B cell (primary cell): ENCODE measurements at regions not wholly inside any gene's neighbourhood (a gene's known extent, or its start where the extent isn't known, plus 50 kb on each side); places are given as distances from the start of the nearest gene placed in this dataset.

Source experiments
- ATAC-seq: fragments of 200-7000 bp; cut with Tn5 transposase; one replicate; pipeline ENCODE4 v1.10.0; 2021; ENCODE audit warnings: low read depth, mild to moderate bottlenecking, moderate number of reproducible peaks, moderate library complexity
- CTCF ChIA-PET: fragments of 350-600 bp; sonication (Branson Sonifier 250); formaldehyde crosslinking; loops from one replicate; lab custom pipeline; 2021; ENCODE audit warnings: antibody characterized with exemption, inconsistent platforms; lab: Charles Lee
- POLR2A ChIA-PET: fragments of 350-600 bp; sonication (Branson Sonifier 250); formaldehyde crosslinking; loops from one replicate; lab custom pipeline; 2021; ENCODE audit warnings: antibody characterized with exemption; lab: Charles Lee
- DNase-seq: peaks from one replicate; pipeline ENCODE4 v3.0.0; 2013
- H2AFZ ChIP-seq: 2 replicates; pipeline ENCODE4 v1.6.1; 2012; ENCODE audit warnings: mild to moderate bottlenecking, low read depth, low read length; ENCODE audit not compliant: insufficient read depth, poor library complexity, severe bottlenecking
- H3K27ac ChIP-seq, 2 donors: 1 replicate in 1 of 2; 2 replicates in 1 of 2; pipeline ENCODE4 v1.5.1; 2012 to 2013; ENCODE audit warnings: low read length in 2 of 2, mild to moderate bottlenecking in 2 of 2, moderate library complexity in 1 of 2
- H3K27me3 ChIP-seq, 4 experiments: fragments of 200-600 bp in 1 of 4; sonication (generic) in 1 of 4; replicated peaks in 1 of 4; 1 replicate in 2 of 4; 2 replicates in 2 of 4; pipeline versions ENCODE4 v1.6.1 to v1.7.0; 2013 to 2016; ENCODE audit warnings: low read length in 3 of 4, mild to moderate bottlenecking in 2 of 4, mixed read lengths in 1 of 4, moderate library complexity in 1 of 4; ENCODE audit not compliant: insufficient read depth in 4 of 4, control insufficient read depth in 3 of 4; ENCODE audit errors: control extremely low read depth in 1 of 4
- H3K36me3 ChIP-seq, 2 experiments: replicated peaks in 1 of 2; 1 replicate in 1 of 2; 2 replicates in 1 of 2; pipeline versions ENCODE4 v1.6.1 to v1.7.1; 2013; ENCODE audit warnings: low read length in 1 of 2; ENCODE audit not compliant: insufficient read depth in 2 of 2, control insufficient read depth in 1 of 2; ENCODE audit errors: control extremely low read depth in 1 of 2, extremely low read depth in 1 of 2
- H3K4me1 ChIP-seq, 2 donors: fragments of 200-600 bp in 1 of 2; sonication (generic) in 1 of 2; 1 replicate in 1 of 2; 2 replicates in 1 of 2; pipeline versions ENCODE4 v1.5.1 to v1.6.1; 2013 to 2017; ENCODE audit warnings: low read length in 2 of 2; ENCODE audit not compliant: control insufficient read depth in 2 of 2, insufficient read depth in 2 of 2
- H3K4me2 ChIP-seq: replicated peaks from 2 replicates; pipeline ENCODE3; 2012; ENCODE audit warnings: mild to moderate bottlenecking, low read depth, low read length; ENCODE audit not compliant: poor library complexity, severe bottlenecking
- H3K4me3 ChIP-seq, 5 experiments: fragments of 200-600 bp in 1 of 5; sonication (generic) in 1 of 5; 1 replicate in 3 of 5; 2 replicates in 2 of 5; pipeline versions ENCODE4 v1.5.1 to v1.7.0; 2011 to 2016; ENCODE audit warnings: low read length in 4 of 5, mild to moderate bottlenecking in 4 of 5, low read depth in 2 of 5, control low read depth in 1 of 5, moderate library complexity in 1 of 5; ENCODE audit not compliant: insufficient read depth in 1 of 5; ENCODE audit errors: control extremely low read depth in 1 of 5, extremely low read depth in 1 of 5
- H3K79me2 ChIP-seq: fragments of 200-600 bp; sonication (generic); one replicate; pipeline ENCODE4 v1.6.0; 2016; ENCODE audit warnings: low read length; ENCODE audit not compliant: control insufficient read depth, insufficient read depth
- H3K9ac ChIP-seq: fragments of 200-600 bp; sonication (generic); 2 replicates; pipeline ENCODE4 v1.6.1; 2017; ENCODE audit warnings: mild to moderate bottlenecking, low read length, moderate library complexity
- H3K9me3 ChIP-seq, 3 donors: one replicate each; pipeline versions ENCODE4 v1.6.1 to v1.7.1; 2013; ENCODE audit warnings: low read length in 2 of 3; ENCODE audit not compliant: control insufficient read depth in 2 of 3, insufficient read depth in 1 of 3; ENCODE audit errors: control extremely low read depth in 1 of 3
- H4K20me1 ChIP-seq: 2 replicates; pipeline ENCODE4 v1.6.0; 2012; ENCODE audit warnings: mild to moderate bottlenecking, low read length; ENCODE audit not compliant: insufficient read depth, control insufficient read depth, poor library complexity, severe bottlenecking
- H3K27ac Mint-ChIP-seq: one replicate; pipeline ENCODE4 v1.8.0; 2021; ENCODE audit warnings: mixed read lengths
- H3K27me3 Mint-ChIP-seq: one replicate; pipeline ENCODE4 v1.8.0; 2021; ENCODE audit warnings: mixed read lengths
- H3K4me1 Mint-ChIP-seq: one replicate; pipeline ENCODE4 v1.8.0; 2021; ENCODE audit warnings: mixed read lengths
- H3K4me3 Mint-ChIP-seq: one replicate; pipeline ENCODE4 v1.8.0; 2021; ENCODE audit warnings: mixed read lengths
- H3K9me3 Mint-ChIP-seq: one replicate; pipeline ENCODE4 v1.8.0; 2022; ENCODE audit warnings: mixed read lengths; ENCODE audit not compliant: insufficient read depth
- EZH2 ChIP-seq: IDR thresholded peaks from 2 replicates; pipeline ENCODE4 v1.6.1; 2012; ENCODE audit warnings: borderline replicate concordance, low read depth, mild to moderate bottlenecking, moderate library complexity, low read length; ENCODE audit not compliant: insufficient read depth, poor library complexity, severe bottlenecking
- WGBS: methylation state at CpG from one replicate; pipeline ENCODE4 v1.1.5; 2013; ENCODE audit warnings: missing lambda C conversion rate; ENCODE audit not compliant: insufficient coverage; 5-methylcytosine and 5-hydroxymethylcytosine counted together
- intact Hi-C: fragments of 100-400 bp; cut with micrococcal nuclease; formaldehyde crosslinking; loops from one replicate; pipeline ENCODE4 v1.10.0; 2022
- TF ChIP-seq, protein P1 (sequence below): fragments of 200-600 bp; IDR thresholded peaks from one replicate; pipeline ENCODE4 v1.8.0; 2022; ENCODE audit warnings: antibody characterized with exemption, mild to moderate bottlenecking

DNA sequence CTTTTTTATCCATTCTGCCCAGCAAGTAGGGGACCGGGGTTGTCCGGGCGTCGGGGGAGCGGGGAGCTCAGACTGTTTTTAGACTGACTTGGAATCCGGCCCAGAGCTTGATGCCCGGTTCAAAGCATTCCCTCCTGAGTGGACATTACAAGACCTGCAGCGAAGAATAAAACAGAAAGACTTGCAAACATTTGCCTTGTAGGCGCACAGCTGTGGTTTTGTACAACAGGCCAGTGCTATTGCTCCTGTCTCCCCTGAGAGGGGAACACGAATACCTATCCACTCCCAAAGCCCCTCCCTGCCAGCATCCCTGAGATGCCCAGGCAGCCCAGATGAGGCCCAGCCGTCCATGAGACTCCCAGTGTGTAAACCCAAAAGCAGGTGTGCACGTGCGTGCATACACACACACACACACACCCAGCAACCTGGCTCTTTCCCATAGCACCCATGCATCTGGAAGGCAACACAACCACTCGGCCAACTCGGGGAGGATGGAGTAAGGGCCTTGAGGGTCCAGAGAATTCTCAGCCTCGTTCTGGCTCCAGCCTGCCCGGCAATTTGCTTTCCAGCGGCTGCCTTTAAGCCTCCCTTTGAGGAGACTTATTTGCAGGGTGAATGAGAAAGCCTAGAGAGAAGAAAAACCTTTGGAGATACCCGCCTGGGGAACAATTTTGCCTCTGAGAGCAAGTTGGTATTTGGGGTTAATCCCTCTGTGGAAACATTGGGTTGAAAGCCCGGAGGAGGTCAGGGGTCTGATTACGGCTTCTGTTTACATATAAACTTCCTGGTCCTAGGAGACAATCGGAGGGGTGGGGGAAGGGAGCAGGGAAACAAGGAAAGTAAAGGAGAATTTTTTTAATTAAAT, 161.0 kb upstream of the HES1 start:
- POLR2A ChIA-PET, result no interaction called here

DNA sequence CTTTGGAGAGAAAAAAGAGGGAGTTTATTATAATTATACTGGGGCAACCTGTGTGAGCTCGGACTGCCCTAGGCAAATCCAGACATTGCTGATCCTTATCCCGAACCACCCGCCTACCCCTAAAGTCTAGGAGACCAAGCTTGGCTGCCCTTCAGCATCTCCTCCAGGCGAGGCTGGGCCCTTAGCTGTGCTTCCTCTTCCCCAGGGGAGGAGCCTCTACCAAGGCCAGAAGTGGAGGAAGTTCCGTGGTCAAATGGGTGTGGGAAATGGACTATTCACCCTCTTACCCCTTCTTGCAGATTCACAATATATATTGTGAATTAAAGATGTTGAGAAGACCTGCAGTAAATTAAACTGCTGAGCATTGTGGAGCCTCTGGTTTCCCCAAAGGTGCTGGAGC, 158.3 kb upstream of the HES1 start:
- intact Hi-C loops, result loop anchor here (10.0 kb wide), 1 partner anchor 113 kb away; no protein-coding TSS in a partner anchor
- TF ChIP-seq EZH2, result no peak
- TF ChIP-seq, protein P1, sequence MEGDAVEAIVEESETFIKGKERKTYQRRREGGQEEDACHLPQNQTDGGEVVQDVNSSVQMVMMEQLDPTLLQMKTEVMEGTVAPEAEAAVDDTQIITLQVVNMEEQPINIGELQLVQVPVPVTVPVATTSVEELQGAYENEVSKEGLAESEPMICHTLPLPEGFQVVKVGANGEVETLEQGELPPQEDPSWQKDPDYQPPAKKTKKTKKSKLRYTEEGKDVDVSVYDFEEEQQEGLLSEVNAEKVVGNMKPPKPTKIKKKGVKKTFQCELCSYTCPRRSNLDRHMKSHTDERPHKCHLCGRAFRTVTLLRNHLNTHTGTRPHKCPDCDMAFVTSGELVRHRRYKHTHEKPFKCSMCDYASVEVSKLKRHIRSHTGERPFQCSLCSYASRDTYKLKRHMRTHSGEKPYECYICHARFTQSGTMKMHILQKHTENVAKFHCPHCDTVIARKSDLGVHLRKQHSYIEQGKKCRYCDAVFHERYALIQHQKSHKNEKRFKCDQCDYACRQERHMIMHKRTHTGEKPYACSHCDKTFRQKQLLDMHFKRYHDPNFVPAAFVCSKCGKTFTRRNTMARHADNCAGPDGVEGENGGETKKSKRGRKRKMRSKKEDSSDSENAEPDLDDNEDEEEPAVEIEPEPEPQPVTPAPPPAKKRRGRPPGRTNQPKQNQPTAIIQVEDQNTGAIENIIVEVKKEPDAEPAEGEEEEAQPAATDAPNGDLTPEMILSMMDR, result no peak
- Histone ChIP-seq H3K27ac (no peak overlapping the region), H4K20me1 (no peaks in the 10 kb centered on the region), H3K27me3 (peaks cover 0 to 23% (median 4%) of the 10 kb centered on the region in 4 experiments), H3K9me3 (no peaks in the 10 kb centered on the region), H3K4me1 (peaks cover 0 to under 1% of the 10 kb centered on the region in 2 donors), H3K4me3 (no peak overlapping the region), H3K79me2 (no peaks in the 10 kb centered on the region), H2AFZ (no peak overlapping the region), H3K36me3 (no peaks in the 10 kb centered on the region), H3K9ac (no peak overlapping the region), H3K4me2 (no peak overlapping the region)
- ChIA-PET POLR2A (no interaction called here), CTCF (no interaction called here)
- Mint-ChIP-seq H3K9me3 (no peaks in the 10 kb centered on the region), H3K27ac (no peak overlapping the region), H3K4me3 (no peak overlapping the region), H3K4me1 (peaks cover 2% of the 10 kb centered on the region), H3K27me3 (peaks cover 27% of the 10 kb centered on the region)
- WGBS, result 100% methylated on average over 2 of the region's 5 CpGs
- DNase-seq (no peak), ATAC-seq (no peak)

More for the DNA sequence above, 161.0 kb upstream of the HES1 start:
- Histone ChIP-seq H3K4me3 (no peak overlapping the region), H3K27me3 (peaks cover 0 to 15% (median 4%) of the 10 kb centered on the region in 4 experiments), H3K9ac (no peak overlapping the region), H3K27ac (no peak overlapping the region), H3K36me3 (no peaks in the 10 kb centered on the region), H3K4me1 (peaks cover 17 to 22% of the 10 kb centered on the region in 2 donors), H2AFZ (no peak overlapping the region), H4K20me1 (no peaks in the 10 kb centered on the region), H3K4me2 (no peak overlapping the region), H3K9me3 (no peaks in the 10 kb centered on the region), H3K79me2 (no peaks in the 10 kb centered on the region)
- WGBS, result 86% methylated on average over 18 of the region's 22 CpGs
- H3K27me3 Mint-ChIP-seq, result peaks cover 20% of the 10 kb centered on the region
- intact Hi-C loops, result loop anchor here (5.0 to 10.0 kb wide), 3 partner anchors 57 to 110 kb away; no protein-coding TSS in a partner anchor
- no peak for ATAC-seq
- no peak overlapping the region for H3K4me3 Mint-ChIP-seq
- no peak for DNase-seq
- TF ChIP-seq, protein P1, result no peak
- TF ChIP-seq EZH2, result no peak
- H3K4me1 Mint-ChIP-seq, result peaks cover 24% of the 10 kb centered on the region
- H3K27ac Mint-ChIP-seq, result no peak overlapping the region
- H3K9me3 Mint-ChIP-seq, result no peaks in the 10 kb centered on the region
- CTCF ChIA-PET, result no interaction called here
